Activated B cell treated with CpG ODN at 0.5 μM for 24 hours (primary cell): ENCODE measurements at regions not wholly inside any gene's neighbourhood (a gene's known extent, or its start where the extent isn't known, plus 50 kb on each side); places are given as distances from the start of the nearest gene placed in this dataset.

Source experiments
- ATAC-seq: fragments of 200-7000 bp; cut with Tn5 transposase; one replicate; pipeline ENCODE4 v1.10.0; 2021; ENCODE audit warnings: low read depth, mild to moderate bottlenecking, moderate library complexity
- CTCF ChIA-PET: fragments of 350-600 bp; sonication (Branson Sonifier 250); formaldehyde crosslinking; loops from one replicate; lab custom pipeline; 2021; ENCODE audit warnings: antibody characterized with exemption; lab: Charles Lee
- POLR2A ChIA-PET: fragments of 350-600 bp; sonication (Branson Sonifier 250); formaldehyde crosslinking; loops from one replicate; lab custom pipeline; 2021; ENCODE audit warnings: antibody characterized with exemption; lab: Charles Lee
- DNase-seq: peaks from one replicate; pipeline ENCODE4 v3.0.0; 2022
- H3K27ac Mint-ChIP-seq: one replicate; pipeline ENCODE4 v1.8.0; 2020; ENCODE audit warnings: mixed read lengths
- H3K27me3 Mint-ChIP-seq: one replicate; pipeline ENCODE4 v1.8.0; 2021; ENCODE audit warnings: mixed read lengths
- H3K36me3 Mint-ChIP-seq: one replicate; pipeline ENCODE4 v1.8.0; 2021; ENCODE audit warnings: low read depth, mixed read lengths
- H3K4me1 Mint-ChIP-seq: one replicate; pipeline ENCODE4 v1.8.0; 2021; ENCODE audit warnings: mixed read lengths
- H3K4me3 Mint-ChIP-seq: one replicate; pipeline ENCODE4 v1.8.0; 2020; ENCODE audit warnings: mild to moderate bottlenecking, mixed read lengths
- H3K9me3 Mint-ChIP-seq: one replicate; pipeline ENCODE4 v1.8.0; 2020; ENCODE audit warnings: mixed read lengths
- CTCF ChIP-seq: fragments of 200-600 bp; IDR thresholded peaks from one replicate; pipeline ENCODE4 v1.8.0; 2022; ENCODE audit warnings: antibody characterized with exemption, mild to moderate bottlenecking
- intact Hi-C: fragments of 100-400 bp; cut with micrococcal nuclease; formaldehyde crosslinking; loops from one replicate; pipeline ENCODE4 v1.15.1; 2024

- CTCF ChIA-PET = no interaction called here
- no peak for TF ChIP-seq CTCF
- Mint-ChIP-seq H3K27ac (no peak overlapping the region), H3K27me3 (no peaks in the 10 kb centered on the region), H3K4me3 (no peak overlapping the region), H3K4me1 (no peaks in the 10 kb centered on the region), H3K9me3 (no peaks in the 10 kb centered on the region), H3K36me3 (no peaks in the 10 kb centered on the region)
- intact Hi-C loops = no loop called here
- DNase-seq (no peak), ATAC-seq (no peak)
- POLR2A ChIA-PET = no interaction called here
Measured at GRCh38 chr15:45921376-45921775, 286.5 kb downstream of the SQOR start.

GRCh38 chr15:45921978-45922377, 287.1 kb downstream of the SQOR start:
- ATAC-seq (no peak), DNase-seq (no peak)
- H3K9me3 Mint-ChIP-seq = no peaks in the 10 kb centered on the region
- POLR2A ChIA-PET = no interaction called here
- no peaks in the 10 kb centered on the region for H3K4me1 Mint-ChIP-seq
- H3K4me3 Mint-ChIP-seq = no peak overlapping the region
- CTCF ChIA-PET = no interaction called here
- H3K36me3 Mint-ChIP-seq = no peaks in the 10 kb centered on the region
- H3K27me3 Mint-ChIP-seq = no peaks in the 10 kb centered on the region
- no peak overlapping the region for H3K27ac Mint-ChIP-seq
- no peak for TF ChIP-seq CTCF
- intact Hi-C loops = no loop called here

GRCh38 chr15:45941367-45941766, 306.5 kb downstream of the SQOR start:
- intact Hi-C loops = no loop called here
- Mint-ChIP-seq H3K4me1 (no peaks in the 10 kb centered on the region), H3K4me3 (no peak overlapping the region), H3K36me3 (no peaks in the 10 kb centered on the region), H3K27me3 (no peaks in the 10 kb centered on the region), H3K27ac (no peak overlapping the region), H3K9me3 (no peaks in the 10 kb centered on the region)
- ATAC-seq = no peak
- TF ChIP-seq CTCF = no peak
- ChIA-PET POLR2A (no interaction called here), CTCF (no interaction called here)
- DNase-seq = no peak

- no peak for TF ChIP-seq CTCF
- Mint-ChIP-seq H3K9me3 (no peaks in the 10 kb centered on the region), H3K27me3 (no peaks in the 10 kb centered on the region), H3K4me3 (no peak overlapping the region), H3K4me1 (no peaks in the 10 kb centered on the region), H3K36me3 (no peaks in the 10 kb centered on the region), H3K27ac (no peak overlapping the region)
- CTCF ChIA-PET = no interaction called here
- POLR2A ChIA-PET = no interaction called here
- DNase-seq (no peak), ATAC-seq (no peak)
- intact Hi-C loops = no loop called here
Measured at GRCh38 chr15:45943240-45943639, 308.4 kb downstream of the SQOR start.

GRCh38 chr15:45946111-45946510, 311.3 kb downstream of the SQOR start:
- DNase-seq (no peak), ATAC-seq (no peak)
- no peak overlapping the region for H3K27ac Mint-ChIP-seq
- H3K27me3 Mint-ChIP-seq = no peaks in the 10 kb centered on the region
- H3K4me3 Mint-ChIP-seq = no peak overlapping the region
- ChIA-PET POLR2A (no interaction called here), CTCF (no interaction called here)
- TF ChIP-seq CTCF = no peak
- peaks cover 6% of the 10 kb centered on the region for H3K9me3 Mint-ChIP-seq
- no peaks in the 10 kb centered on the region for H3K36me3 Mint-ChIP-seq
- intact Hi-C loops = no loop called here
- no peaks in the 10 kb centered on the region for H3K4me1 Mint-ChIP-seq
